ENCODE measurements at regions not wholly inside any gene's neighbourhood (a gene's known extent, or its start where the extent isn't known, plus 50 kb on each side); places are given as distances from the start of the nearest gene placed in this dataset.

- 81% methylated on average over 8 of the region's 8 CpGs for WGBS
Measured at GRCh38 chr6:156269751-156270369, 507.3 kb upstream of the ARID1B start.

DNA sequence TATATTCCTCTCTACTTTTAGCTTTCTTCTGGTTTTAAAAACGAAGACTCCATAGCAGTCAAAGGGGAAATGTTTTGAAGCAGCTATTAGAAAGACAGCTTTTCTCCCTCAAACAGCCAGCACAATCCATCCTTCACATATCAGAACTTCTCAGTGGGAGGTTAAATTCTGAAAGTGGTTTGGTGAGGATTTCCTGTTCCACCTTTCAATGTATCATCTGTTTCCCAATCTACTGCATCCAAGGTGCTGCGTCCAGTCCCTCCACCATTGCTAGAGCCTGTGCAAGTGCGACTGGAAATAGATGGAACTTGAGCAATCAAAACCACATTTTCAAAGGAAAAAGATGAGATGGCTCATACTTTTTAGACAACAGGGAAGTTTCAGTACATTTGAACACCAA lies 508.3 kb upstream of the ARID1B start:
- intact Hi-C loops (cut with DNase I): no loop called here
- Histone ChIP-seq H3K4me1 (replicated peaks) (no peaks in the 10 kb centered on the region), H3K27me3 (replicated peaks; ENCODE audit: insufficient read depth) (no peaks in the 10 kb centered on the region), H3K4me3 (no peak overlapping the region), H3K9me3 (no peaks in the 10 kb centered on the region), H3K27ac (no peak overlapping the region), H3K36me3 (no peaks in the 10 kb centered on the region)
- WGBS: 91% methylated on average over 3 of the region's 3 CpGs
- TF ChIP-seq POLR2A (IDR thresholded peaks at IDR 0.05) (no peak), POLR2AphosphoS5 (IDR thresholded peaks at IDR 0.05) (no peak)
- TF ChIP-seq, protein P1, sequence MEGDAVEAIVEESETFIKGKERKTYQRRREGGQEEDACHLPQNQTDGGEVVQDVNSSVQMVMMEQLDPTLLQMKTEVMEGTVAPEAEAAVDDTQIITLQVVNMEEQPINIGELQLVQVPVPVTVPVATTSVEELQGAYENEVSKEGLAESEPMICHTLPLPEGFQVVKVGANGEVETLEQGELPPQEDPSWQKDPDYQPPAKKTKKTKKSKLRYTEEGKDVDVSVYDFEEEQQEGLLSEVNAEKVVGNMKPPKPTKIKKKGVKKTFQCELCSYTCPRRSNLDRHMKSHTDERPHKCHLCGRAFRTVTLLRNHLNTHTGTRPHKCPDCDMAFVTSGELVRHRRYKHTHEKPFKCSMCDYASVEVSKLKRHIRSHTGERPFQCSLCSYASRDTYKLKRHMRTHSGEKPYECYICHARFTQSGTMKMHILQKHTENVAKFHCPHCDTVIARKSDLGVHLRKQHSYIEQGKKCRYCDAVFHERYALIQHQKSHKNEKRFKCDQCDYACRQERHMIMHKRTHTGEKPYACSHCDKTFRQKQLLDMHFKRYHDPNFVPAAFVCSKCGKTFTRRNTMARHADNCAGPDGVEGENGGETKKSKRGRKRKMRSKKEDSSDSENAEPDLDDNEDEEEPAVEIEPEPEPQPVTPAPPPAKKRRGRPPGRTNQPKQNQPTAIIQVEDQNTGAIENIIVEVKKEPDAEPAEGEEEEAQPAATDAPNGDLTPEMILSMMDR (IDR thresholded peaks at IDR 0.05): no peak
- DNase-seq (ENCODE audit: low spot score): no peak

More at GRCh38 chr6:156269751-156270369, 507.3 kb upstream of the ARID1B start:
- no peaks in the 10 kb centered on the region for H3K4me1 ChIP-seq (replicated peaks)
- TF ChIP-seq POLR2AphosphoS5 (IDR thresholded peaks at IDR 0.05) (no peak), POLR2A (IDR thresholded peaks at IDR 0.05) (no peak)
- TF ChIP-seq, protein P1 (IDR thresholded peaks at IDR 0.05): no peak
- DNase-seq (ENCODE audit: low spot score): no peak
- intact Hi-C loops (cut with DNase I): no loop called here
- H3K27ac ChIP-seq: no peak overlapping the region
- no peaks in the 10 kb centered on the region for H3K27me3 ChIP-seq (replicated peaks; ENCODE audit: insufficient read depth)
- H3K36me3 ChIP-seq: no peaks in the 10 kb centered on the region
- no peak overlapping the region for H3K4me3 ChIP-seq
- no peaks in the 10 kb centered on the region for H3K9me3 ChIP-seq

GRCh38 chr6:156262014-156262413 lies 515.2 kb upstream of the ARID1B start:
- intact Hi-C loops (cut with DNase I): no loop called here

DNA sequence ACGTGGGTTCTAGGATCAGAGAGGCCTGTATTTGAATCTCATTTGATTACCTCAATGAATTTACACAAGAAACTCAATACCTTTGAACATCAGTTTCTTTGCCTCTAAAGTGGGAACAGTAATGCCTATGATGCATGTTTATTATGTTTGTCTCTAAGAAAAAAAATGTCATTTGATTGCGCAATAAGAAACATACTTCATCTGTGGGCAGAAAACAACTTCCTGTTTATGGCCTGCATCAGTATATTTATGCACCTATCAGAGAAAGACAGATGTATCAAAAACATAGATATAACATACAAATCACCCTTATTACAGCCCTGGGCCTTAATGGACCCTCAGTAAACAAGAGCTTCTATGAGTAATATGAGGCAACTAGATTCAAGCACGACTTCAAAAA lies 516.4 kb upstream of the ARID1B start:
- H3K27me3 ChIP-seq (replicated peaks; ENCODE audit: insufficient read depth): no peaks in the 10 kb centered on the region
- TF ChIP-seq POLR2AphosphoS5 (IDR thresholded peaks at IDR 0.05) (no peak), POLR2A (IDR thresholded peaks at IDR 0.05) (no peak)
- TF ChIP-seq, protein P1 (IDR thresholded peaks at IDR 0.05): no peak
- no peak for DNase-seq (ENCODE audit: low spot score)
- no peaks in the 10 kb centered on the region for H3K4me1 ChIP-seq (replicated peaks)
- no peak overlapping the region for H3K27ac ChIP-seq
- WGBS: 48% methylated on average over 3 of the region's 3 CpGs
- H3K36me3 ChIP-seq: no peaks in the 10 kb centered on the region
- H3K4me3 ChIP-seq: no peak overlapping the region
- intact Hi-C loops (cut with DNase I): no loop called here
- H3K9me3 ChIP-seq: no peaks in the 10 kb centered on the region

More at GRCh38 chr6:156262014-156262413, 515.2 kb upstream of the ARID1B start:
- 44% methylated on average over 3 of the region's 3 CpGs for WGBS
- Histone ChIP-seq H3K27me3 (replicated peaks; ENCODE audit: insufficient read depth) (no peaks in the 10 kb centered on the region), H3K4me1 (replicated peaks) (no peaks in the 10 kb centered on the region), H3K4me3 (no peak overlapping the region), H3K9me3 (no peaks in the 10 kb centered on the region), H3K27ac (no peak overlapping the region), H3K36me3 (no peaks in the 10 kb centered on the region)
- peak; percentile 62 for DNase-seq (ENCODE audit: low spot score)
- TF ChIP-seq POLR2A (IDR thresholded peaks at IDR 0.05): no peak
- TF ChIP-seq POLR2AphosphoS5 (IDR thresholded peaks at IDR 0.05): peak; percentile 35

- intact Hi-C loops (cut with DNase I): no loop called here
- H3K36me3 ChIP-seq: no peaks in the 10 kb centered on the region
- TF ChIP-seq POLR2AphosphoS5 (IDR thresholded peaks at IDR 0.05) (no peak), POLR2A (IDR thresholded peaks at IDR 0.05) (no peak)
- TF ChIP-seq, protein P1 (IDR thresholded peaks at IDR 0.05): no peak
- no peak overlapping the region for H3K27ac ChIP-seq
- no peak overlapping the region for H3K4me3 ChIP-seq
- no peaks in the 10 kb centered on the region for H3K27me3 ChIP-seq (replicated peaks; ENCODE audit: insufficient read depth)
- no peak for DNase-seq (ENCODE audit: low spot score)
- WGBS: 61% methylated on average over 3 of the region's 3 CpGs
- H3K9me3 ChIP-seq: no peaks in the 10 kb centered on the region
- no peaks in the 10 kb centered on the region for H3K4me1 ChIP-seq (replicated peaks)
Measured at GRCh38 chr6:156258981-156259380, 518.2 kb upstream of the ARID1B start.

Measured in prostate gland (tissue), 2 donors.